CD14-positive monocyte (primary cell): ENCODE measurements at regions not wholly inside any gene's neighbourhood (a gene's known extent, or its start where the extent isn't known, plus 50 kb on each side); places are given as distances from the start of the nearest gene placed in this dataset.

Experiments used
- DNase-seq, 3 donors: peaks; one replicate each; pipeline ENCODE4 v3.0.0-alpha.2; 2011 to 2022
- H2AFZ ChIP-seq: 2 replicates; pipeline ENCODE4 v1.6.0; 2012; ENCODE audit warnings: mild to moderate bottlenecking, low read depth, low read length, inconsistent platforms; ENCODE audit not compliant: insufficient read depth, poor library complexity, severe bottlenecking
- H3K27ac ChIP-seq, 2 donors: 1 replicate in 1 of 2; 2 replicates in 1 of 2; pipeline ENCODE4 v1.5.1; 2012 to 2013; ENCODE audit warnings: low read length in 2 of 2, control low read depth in 1 of 2, inconsistent platforms in 1 of 2, low read depth in 1 of 2, mild to moderate bottlenecking in 1 of 2
- H3K27me3 ChIP-seq, 2 donors: one replicate each; pipeline versions ENCODE4 v1.6.0 to v1.6.1; 2011 to 2013; ENCODE audit warnings: low read length in 2 of 2; ENCODE audit not compliant: control insufficient read depth in 2 of 2, insufficient read depth in 2 of 2
- H3K36me3 ChIP-seq, 2 donors: replicated peaks in 1 of 2; 1 replicate in 1 of 2; 2 replicates in 1 of 2; pipeline versions ENCODE4 v1.5.1 to v1.6.1; 2012 to 2013; ENCODE audit warnings: low read length in 2 of 2, control low read depth in 1 of 2, inconsistent platforms in 1 of 2, mild to moderate bottlenecking in 1 of 2; ENCODE audit not compliant: insufficient read depth in 2 of 2, control insufficient read depth in 1 of 2
- H3K4me1 ChIP-seq, 2 donors: 1 replicate in 1 of 2; 2 replicates in 1 of 2; pipeline versions ENCODE4 v1.5.1 to v1.6.1; 2012 to 2013; ENCODE audit warnings: low read length in 2 of 2, control low read depth in 1 of 2, inconsistent platforms in 1 of 2, mild to moderate bottlenecking in 1 of 2, moderate library complexity in 1 of 2; ENCODE audit not compliant: insufficient read depth in 2 of 2, control insufficient read depth in 1 of 2
- H3K4me2 ChIP-seq: replicated peaks from 2 replicates; pipeline ENCODE3; 2012; ENCODE audit warnings: low read length, moderate library complexity, mild to moderate bottlenecking; ENCODE audit not compliant: poor library complexity, severe bottlenecking; ENCODE audit errors: extremely low read depth
- H3K4me3 ChIP-seq, 3 experiments: fragments of 200-600 bp in 1 of 3; sonication (generic) in 1 of 3; replicated peaks in 1 of 3; 1 replicate in 2 of 3; 2 replicates in 1 of 3; pipeline ENCODE4 v1.5.1; 2011 to 2013; ENCODE audit warnings: low read length in 3 of 3, mild to moderate bottlenecking in 3 of 3, control low read depth in 2 of 3, low read depth in 2 of 3, inconsistent platforms in 1 of 3, moderate library complexity in 1 of 3
- H3K79me2 ChIP-seq: 2 replicates; pipeline ENCODE4 v1.6.0; 2012; ENCODE audit warnings: mild to moderate bottlenecking, control low read depth, inconsistent platforms, low read length, moderate library complexity; ENCODE audit not compliant: insufficient read depth
- H3K9ac ChIP-seq: 2 replicates; pipeline ENCODE4 v1.6.0; 2017; ENCODE audit warnings: low read length, mild to moderate bottlenecking; ENCODE audit not compliant: insufficient read depth, poor library complexity, severe bottlenecking
- H3K9me3 ChIP-seq, 2 donors: replicated peaks in 1 of 2; 1 replicate in 1 of 2; 2 replicates in 1 of 2; pipeline versions ENCODE4 v1.5.1 to v1.6.1; 2012 to 2013; ENCODE audit warnings: low read length in 2 of 2, control low read depth in 1 of 2; ENCODE audit not compliant: control insufficient read depth in 1 of 2, insufficient read depth in 1 of 2
- H4K20me1 ChIP-seq: 2 replicates; pipeline ENCODE4 v1.6.0; 2012; ENCODE audit warnings: mild to moderate bottlenecking, low read length, control low read depth, moderate library complexity; ENCODE audit not compliant: insufficient read depth
- H3K27ac Mint-ChIP-seq, 7 donors: one replicate each; pipeline ENCODE4 v1.8.0; 2020; ENCODE audit warnings: mild to moderate bottlenecking in 7 of 7, mixed read lengths in 7 of 7, moderate library complexity in 6 of 7, inconsistent platforms in 2 of 7
- H3K27me3 Mint-ChIP-seq, 3 donors: one replicate each; pipeline ENCODE4 v1.8.0; 2021 to 2022; ENCODE audit warnings: low read depth in 3 of 3, mild to moderate bottlenecking in 3 of 3, mixed read lengths in 3 of 3, moderate library complexity in 3 of 3, inconsistent platforms in 1 of 3
- H3K36me3 Mint-ChIP-seq, 2 donors: one replicate each; pipeline ENCODE4 v1.8.0; 2020; ENCODE audit warnings: mixed read lengths in 2 of 2, inconsistent platforms in 1 of 2, mild to moderate bottlenecking in 1 of 2
- H3K4me1 Mint-ChIP-seq: one replicate; pipeline ENCODE4 v1.8.0; 2020; ENCODE audit warnings: mild to moderate bottlenecking, mixed read lengths
- H3K4me3 Mint-ChIP-seq, 2 donors: one replicate each; pipeline ENCODE4 v1.8.0; 2020; ENCODE audit warnings: mild to moderate bottlenecking in 2 of 2, mixed read lengths in 2 of 2, moderate library complexity in 1 of 2
- H3K9me3 Mint-ChIP-seq, 7 donors: one replicate each; pipeline ENCODE4 v1.8.0; 2020 to 2022; ENCODE audit warnings: mixed read lengths in 7 of 7, mild to moderate bottlenecking in 6 of 7, moderate library complexity in 6 of 7, inconsistent platforms in 2 of 7
- CTCF ChIP-seq: fragments of 200-600 bp; IDR thresholded peaks from one replicate; pipeline ENCODE4 v1.8.0; 2022; ENCODE audit warnings: antibody characterized with exemption, mild to moderate bottlenecking
- WGBS: methylation state at CpG from one replicate; pipeline ENCODE4 v1.1.5; 2013; ENCODE audit warnings: missing lambda C conversion rate; ENCODE audit not compliant: insufficient coverage; 5-methylcytosine and 5-hydroxymethylcytosine counted together
- intact Hi-C, 2 donors: fragments of 100-400 bp; cut with micrococcal nuclease; formaldehyde crosslinking; loops; one replicate each; pipeline versions ENCODE4 v1.15.0 to v1.15.1; 2023

GRCh38 chr7:17101207-17101696, 197.2 kb upstream of the AHR start:
- Histone ChIP-seq H3K9me3 (peaks cover 0 to 6% of the 10 kb centered on the region in 2 donors), H3K9ac (no peak overlapping the region), H3K4me1 (no peaks in the 10 kb centered on the region), H3K4me3 (no peak overlapping the region), H3K4me2 (no peak overlapping the region), H3K27ac (no peak overlapping the region), H4K20me1 (no peaks in the 10 kb centered on the region), H3K79me2 (no peaks in the 10 kb centered on the region), H3K36me3 (no peaks in the 10 kb centered on the region), H2AFZ (no peak overlapping the region), H3K27me3 (no peaks in the 10 kb centered on the region)
- H3K4me1 Mint-ChIP-seq = peaks cover 4% of the 10 kb centered on the region
- DNase-seq = no peak
- no peak for TF ChIP-seq CTCF
- peaks cover 0 to 13% (median 3%) of the 10 kb centered on the region in 7 donors for H3K9me3 Mint-ChIP-seq
- intact Hi-C loops = no loop called here
- WGBS = 100% methylated on average over 2 of the region's 6 CpGs
- no peak overlapping the region for H3K27ac Mint-ChIP-seq
- no peak overlapping the region for H3K4me3 Mint-ChIP-seq
- H3K27me3 Mint-ChIP-seq = no peaks in the 10 kb centered on the region
- H3K36me3 Mint-ChIP-seq = no peaks in the 10 kb centered on the region

GRCh38 chr7:17103170-17103569, 195.3 kb upstream of the AHR start:
- no peak overlapping the region for H3K27ac Mint-ChIP-seq
- no peak for TF ChIP-seq CTCF
- Histone ChIP-seq H3K4me3 (no peak overlapping the region), H3K4me2 (no peak overlapping the region), H3K9me3 (peaks cover 0 to 6% of the 10 kb centered on the region in 2 donors), H3K4me1 (no peaks in the 10 kb centered on the region), H3K27ac (no peak overlapping the region), H3K9ac (no peak overlapping the region), H2AFZ (no peak overlapping the region), H3K36me3 (no peaks in the 10 kb centered on the region), H3K27me3 (no peaks in the 10 kb centered on the region), H3K79me2 (no peaks in the 10 kb centered on the region), H4K20me1 (no peaks in the 10 kb centered on the region)
- intact Hi-C loops = no loop called here
- H3K27me3 Mint-ChIP-seq = no peaks in the 10 kb centered on the region
- no CpG with 5 or more reads among the region's 4 CpGs for WGBS
- peaks cover 0 to 13% (median 3%) of the 10 kb centered on the region in 7 donors for H3K9me3 Mint-ChIP-seq
- H3K4me3 Mint-ChIP-seq = no peak overlapping the region
- peaks cover 4% of the 10 kb centered on the region for H3K4me1 Mint-ChIP-seq
- no peaks in the 10 kb centered on the region for H3K36me3 Mint-ChIP-seq
- no peak for DNase-seq
